ENCODE measurements at regions not wholly inside any gene's neighbourhood (a gene's known extent, or its start where the extent isn't known, plus 50 kb on each side); places are given as distances from the start of the nearest gene placed in this dataset.

GRCh38 chr7:72503644-72504043 is 91.5 kb upstream of the CALN1 start (continued):
- TF ChIP-seq PATZ1 (CRISPR knock-in tag; IDR thresholded peaks at IDR 0.05; ENCODE audit: borderline replicate concordance), result no peak
- no peak for TF ChIP-seq SNAI2 (CRISPR knock-in tag; IDR thresholded peaks at IDR 0.05)
- no peak for TF ChIP-seq TOX (CRISPR knock-in tag; IDR thresholded peaks at IDR 0.05; ENCODE audit: borderline replicate concordance)
- no peak for TF ChIP-seq ZNF8 (CRISPR knock-in tag; IDR thresholded peaks at IDR 0.05)

GRCh38 chr7:72494807-72495206 is 82.7 kb upstream of the CALN1 start:
- no peak for ATAC-seq
- TF ChIP-seq RARB (CRISPR knock-in tag; IDR thresholded peaks at IDR 0.05) (no peak), PATZ1 (CRISPR knock-in tag; IDR thresholded peaks at IDR 0.05; ENCODE audit: borderline replicate concordance) (no peak), CSDC2 (CRISPR knock-in tag; IDR thresholded peaks at IDR 0.05) (no peak), ZC3H10 (CRISPR knock-in tag; IDR thresholded peaks at IDR 0.05) (no peak), GLIS3 (CRISPR knock-in tag; IDR thresholded peaks at IDR 0.05) (no peak), ZNF8 (CRISPR knock-in tag; IDR thresholded peaks at IDR 0.05) (no peak), BACH2 (CRISPR knock-in tag; IDR thresholded peaks at IDR 0.05; ENCODE audit: borderline replicate concordance) (no peak), CSRNP3 (CRISPR knock-in tag; IDR thresholded peaks at IDR 0.05) (no peak), TSHZ2 (CRISPR knock-in tag; IDR thresholded peaks at IDR 0.05) (no peak), POU6F1 (CRISPR knock-in tag; IDR thresholded peaks at IDR 0.05; ENCODE audit: borderline replicate concordance, low read depth) (no peak), TOX (CRISPR knock-in tag; IDR thresholded peaks at IDR 0.05; ENCODE audit: borderline replicate concordance) (no peak), ARNTL (CRISPR knock-in tag; IDR thresholded peaks at IDR 0.05; ENCODE audit: borderline replicate concordance, low read depth) (no peak), ZFP30 (CRISPR knock-in tag; IDR thresholded peaks at IDR 0.05) (no peak), CREB5 (CRISPR knock-in tag; IDR thresholded peaks at IDR 0.05; ENCODE audit: low read depth) (no peak), PPARA (CRISPR knock-in tag; IDR thresholded peaks at IDR 0.05; ENCODE audit: borderline replicate concordance) (no peak)

- peak; percentile 83 for ATAC-seq
- TF ChIP-seq ZC3H10 (CRISPR knock-in tag; IDR thresholded peaks at IDR 0.05) (no peak), CREB5 (CRISPR knock-in tag; IDR thresholded peaks at IDR 0.05; ENCODE audit: low read depth) (no peak), SNAI2 (CRISPR knock-in tag; IDR thresholded peaks at IDR 0.05) (no peak), BACH2 (CRISPR knock-in tag; IDR thresholded peaks at IDR 0.05; ENCODE audit: borderline replicate concordance) (no peak), PPARA (CRISPR knock-in tag; IDR thresholded peaks at IDR 0.05; ENCODE audit: borderline replicate concordance) (no peak), GLIS3 (CRISPR knock-in tag; IDR thresholded peaks at IDR 0.05) (no peak)
Measured at GRCh38 chr7:72493850-72494661, 81.9 kb upstream of the CALN1 start.

All from SK-N-SH treated with all-trans-retinoic acid at 6 μM for 48 hours (cell line).